Right lobe of liver (tissue), 4 donors: ENCODE measurements at regions not wholly inside any gene's neighbourhood (a gene's known extent, or its start where the extent isn't known, plus 50 kb on each side); places are given as distances from the start of the nearest gene placed in this dataset.

ENCODE experiments used
- POLR2A ChIP-seq: fragments of 450-650 bp; IDR thresholded peaks from one replicate; pipeline ENCODE4 v1.6.1; 2017; ENCODE audit warnings: antibody characterized with exemption, mild to moderate bottlenecking
- TF ChIP-seq, protein P1 (sequence below), 4 donors: fragments of 200-600 bp in 3 of 4; fragments of 450-650 bp in 1 of 4; IDR thresholded peaks; one replicate each; pipeline versions ENCODE4 v1.5.1 to v1.8.0; 2016 to 2022; ENCODE audit warnings: antibody characterized with exemption in 4 of 4, mild to moderate bottlenecking in 2 of 4
- donor health status: DM: no; HTN: no; CAD: no.
- donor health status: DM: no; HTN: no; CAD: no.
- donor health status: DM: no; HTN: yes; CAD: no.

DNA sequence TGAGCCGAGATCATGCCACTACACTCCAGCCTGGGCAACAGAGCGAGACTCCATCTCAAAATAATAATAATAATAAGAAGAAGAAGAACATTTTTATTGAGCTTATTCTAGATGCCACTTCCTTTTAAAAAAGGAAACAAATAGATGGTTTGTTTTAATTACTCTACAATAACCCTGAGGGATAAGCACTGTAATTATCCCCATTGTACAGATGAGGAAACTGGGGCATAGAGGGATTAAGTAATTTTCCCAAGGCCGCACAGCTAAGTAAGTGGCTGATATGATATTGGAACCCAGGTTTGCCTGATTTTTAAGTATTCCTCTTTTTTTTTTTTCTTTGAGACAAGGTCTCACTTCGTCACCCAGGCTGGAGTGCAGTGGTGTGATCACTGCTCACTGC, 58.5 kb upstream of the LRIG2 start:
- no peak for TF ChIP-seq POLR2A
- TF ChIP-seq, protein P1, sequence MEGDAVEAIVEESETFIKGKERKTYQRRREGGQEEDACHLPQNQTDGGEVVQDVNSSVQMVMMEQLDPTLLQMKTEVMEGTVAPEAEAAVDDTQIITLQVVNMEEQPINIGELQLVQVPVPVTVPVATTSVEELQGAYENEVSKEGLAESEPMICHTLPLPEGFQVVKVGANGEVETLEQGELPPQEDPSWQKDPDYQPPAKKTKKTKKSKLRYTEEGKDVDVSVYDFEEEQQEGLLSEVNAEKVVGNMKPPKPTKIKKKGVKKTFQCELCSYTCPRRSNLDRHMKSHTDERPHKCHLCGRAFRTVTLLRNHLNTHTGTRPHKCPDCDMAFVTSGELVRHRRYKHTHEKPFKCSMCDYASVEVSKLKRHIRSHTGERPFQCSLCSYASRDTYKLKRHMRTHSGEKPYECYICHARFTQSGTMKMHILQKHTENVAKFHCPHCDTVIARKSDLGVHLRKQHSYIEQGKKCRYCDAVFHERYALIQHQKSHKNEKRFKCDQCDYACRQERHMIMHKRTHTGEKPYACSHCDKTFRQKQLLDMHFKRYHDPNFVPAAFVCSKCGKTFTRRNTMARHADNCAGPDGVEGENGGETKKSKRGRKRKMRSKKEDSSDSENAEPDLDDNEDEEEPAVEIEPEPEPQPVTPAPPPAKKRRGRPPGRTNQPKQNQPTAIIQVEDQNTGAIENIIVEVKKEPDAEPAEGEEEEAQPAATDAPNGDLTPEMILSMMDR (IDR thresholded peaks at IDR 0.05) = no peak
